SK-N-MC (cell line): ENCODE measurements at regions not wholly inside any gene's neighbourhood (a gene's known extent, or its start where the extent isn't known, plus 50 kb on each side); places are given as distances from the start of the nearest gene placed in this dataset.

Source experiments
- EZH2 ChIP-seq: fragments of 200-600 bp; sonication (generic); IDR thresholded peaks from one replicate; pipeline ENCODE4 v1.6.1; 2017; ENCODE audit warnings: antibody characterized with exemption
- FOXP2 ChIP-seq: optimal IDR thresholded peaks from 2 replicates; pipeline ENCODE3; 2011; ENCODE audit warnings: mild to moderate bottlenecking, moderate library complexity; ENCODE audit not compliant: insufficient read depth; ENCODE audit errors: extremely low read length, control extremely low read depth
- POLR2AphosphoS5 ChIP-seq: IDR thresholded peaks from 2 replicates; pipeline ENCODE4 v1.6.1; 2012; ENCODE audit warnings: mild to moderate bottlenecking, low read depth, low read length, borderline replicate concordance

GRCh38 chr10:31605861-31606525, 287.0 kb downstream of the ZEB1 start:
- TF ChIP-seq EZH2 (no peak), POLR2AphosphoS5 (no peak), FOXP2 (no peak)
